Testis (tissue), 2 donors: ENCODE measurements at regions not wholly inside any gene's neighbourhood (a gene's known extent, or its start where the extent isn't known, plus 50 kb on each side); places are given as distances from the start of the nearest gene placed in this dataset.
"Not testable (repeated sequence)": the region's sequence is repeated elsewhere in the genome, so short reads cannot be mapped to it uniquely, and the experiment has no call there.

Experiments
- DNase-seq: peaks from one replicate; pipeline ENCODE4 v3.0.0-alpha.2; 2019
- H3K27ac ChIP-seq, 2 donors: fragments of 200-600 bp; sonication (generic); one replicate each; pipeline ENCODE4 v1.5.1; 2019
- H3K27me3 ChIP-seq: fragments of 200-600 bp; sonication (generic); one replicate; pipeline ENCODE4 v1.5.1; 2019
- H3K36me3 ChIP-seq: fragments of 200-600 bp; sonication (generic); one replicate; pipeline ENCODE4 v1.5.1; 2017; ENCODE audit warnings: low read depth; ENCODE audit errors: missing control alignments
- H3K4me1 ChIP-seq: fragments of 200-600 bp; sonication (generic); one replicate; pipeline ENCODE4 v1.5.1; 2019
- H3K4me3 ChIP-seq, 2 donors: fragments of 200-600 bp; sonication (generic); one replicate each; pipeline ENCODE4 v1.5.1; 2017 to 2019
- H3K9me3 ChIP-seq: fragments of 200-600 bp; sonication (generic); one replicate; pipeline ENCODE4 v1.5.1; 2017
- CTCF ChIP-seq, 3 experiments: fragments of 450-650 bp in 2 of 3; fragments of 200-600 bp in 1 of 3; sonication (generic) in 1 of 3; IDR thresholded peaks; one replicate each; pipeline ENCODE4 v1.5.1; 2016 to 2019; ENCODE audit warnings: antibody characterized with exemption in 3 of 3, mild to moderate bottlenecking in 2 of 3, moderate library complexity in 1 of 3
- POLR2A ChIP-seq: fragments of 450-650 bp; IDR thresholded peaks from one replicate; pipeline ENCODE4 v1.6.1; 2017; ENCODE audit warnings: antibody characterized with exemption, mild to moderate bottlenecking, moderate library complexity
- WGBS, 2 donors: methylation state at CpG; one replicate each; pipeline ENCODE4 v1.1.5; 2018; 5-methylcytosine and 5-hydroxymethylcytosine counted together
- intact Hi-C: fragments of 100-400 bp; cut with DNase I; formaldehyde crosslinking; loops from one replicate; pipeline ENCODE4 v1.15.1; 2023; ENCODE audit warnings: low total_unique reads

GRCh38 chr12:16785953-16786352 is 180.0 kb upstream of the LMO3 start:
- no peaks in the 10 kb centered on the region for H3K4me1 ChIP-seq
- no peak overlapping the region for H3K27ac ChIP-seq
- intact Hi-C loops = no loop called here
- 67 to 71% methylated on average over 2 of the region's 2 CpGs for WGBS, 2 donors
- no peak overlapping the region for H3K4me3 ChIP-seq
- no peaks in the 10 kb centered on the region for H3K36me3 ChIP-seq
- DNase-seq = no peak
- TF ChIP-seq POLR2A (no peak), CTCF (IDR thresholded peaks at IDR 0.05) (no peak)
- H3K27me3 ChIP-seq = no peaks in the 10 kb centered on the region
- H3K9me3 ChIP-seq = no peaks in the 10 kb centered on the region

- H3K27me3 ChIP-seq = no peaks in the 10 kb centered on the region
- H3K36me3 ChIP-seq = no peaks in the 10 kb centered on the region
- no peak overlapping the region for H3K4me3 ChIP-seq
- no peaks in the 10 kb centered on the region for H3K4me1 ChIP-seq
- H3K27ac ChIP-seq = no peak overlapping the region
- H3K9me3 ChIP-seq = no peaks in the 10 kb centered on the region
- intact Hi-C loops = no loop called here
- no peak for DNase-seq
- TF ChIP-seq POLR2A = no peak
- no peak for TF ChIP-seq CTCF (IDR thresholded peaks at IDR 0.05)
- WGBS, 2 donors = 25 to 30% methylated on average over 1 of the region's 1 CpG
These were observed 179.6 kb upstream of the LMO3 start for GRCh38 chr12:16785524-16785923.

- H3K27me3 ChIP-seq, H3K9me3 ChIP-seq, H3K4me3 ChIP-seq, H3K36me3 ChIP-seq, DNase-seq, intact Hi-C loops, H3K4me1 ChIP-seq, H3K27ac ChIP-seq: not testable (repeated sequence)
- 89 to 91% methylated on average over 2 of the region's 2 CpGs for WGBS, 2 donors
These were observed 163.2 kb upstream of the LMO3 start for GRCh38 chr12:16769129-16769528.

GRCh38 chr12:16766736-16767135 is 160.8 kb upstream of the LMO3 start:
- 90 to 91% methylated on average over 1 of the region's 1 CpG for WGBS, 2 donors
- H3K27ac ChIP-seq = no peak overlapping the region
- TF ChIP-seq CTCF (IDR thresholded peaks at IDR 0.05) = no peak
- TF ChIP-seq POLR2A = no peak
- no peaks in the 10 kb centered on the region for H3K27me3 ChIP-seq
- intact Hi-C loops = no loop called here
- no peak for DNase-seq
- H3K4me1 ChIP-seq = no peaks in the 10 kb centered on the region
- no peak overlapping the region for H3K4me3 ChIP-seq
- H3K9me3 ChIP-seq = no peaks in the 10 kb centered on the region
- no peaks in the 10 kb centered on the region for H3K36me3 ChIP-seq

GRCh38 chr12:16763901-16764300 is 157.9 kb upstream of the LMO3 start:
- H3K27ac ChIP-seq = no peak overlapping the region
- no peaks in the 10 kb centered on the region for H3K27me3 ChIP-seq
- no peaks in the 10 kb centered on the region for H3K9me3 ChIP-seq
- no peak for DNase-seq
- no peaks in the 10 kb centered on the region for H3K4me1 ChIP-seq
- H3K4me3 ChIP-seq = no peak overlapping the region
- intact Hi-C loops = no loop called here
- H3K36me3 ChIP-seq = no peaks in the 10 kb centered on the region
- TF ChIP-seq POLR2A = no peak
- no peak for TF ChIP-seq CTCF (IDR thresholded peaks at IDR 0.05)
